Fibroblast of the conjunctiva (primary cell): ENCODE measurements at regions not wholly inside any gene's neighbourhood (a gene's known extent, or its start where the extent isn't known, plus 50 kb on each side); places are given as distances from the start of the nearest gene placed in this dataset.

ENCODE experiments used
- DNase-seq: peaks from one replicate; pipeline ENCODE4 v3.0.0-alpha.2; 2010; ENCODE audit warnings: low read depth

DNA sequence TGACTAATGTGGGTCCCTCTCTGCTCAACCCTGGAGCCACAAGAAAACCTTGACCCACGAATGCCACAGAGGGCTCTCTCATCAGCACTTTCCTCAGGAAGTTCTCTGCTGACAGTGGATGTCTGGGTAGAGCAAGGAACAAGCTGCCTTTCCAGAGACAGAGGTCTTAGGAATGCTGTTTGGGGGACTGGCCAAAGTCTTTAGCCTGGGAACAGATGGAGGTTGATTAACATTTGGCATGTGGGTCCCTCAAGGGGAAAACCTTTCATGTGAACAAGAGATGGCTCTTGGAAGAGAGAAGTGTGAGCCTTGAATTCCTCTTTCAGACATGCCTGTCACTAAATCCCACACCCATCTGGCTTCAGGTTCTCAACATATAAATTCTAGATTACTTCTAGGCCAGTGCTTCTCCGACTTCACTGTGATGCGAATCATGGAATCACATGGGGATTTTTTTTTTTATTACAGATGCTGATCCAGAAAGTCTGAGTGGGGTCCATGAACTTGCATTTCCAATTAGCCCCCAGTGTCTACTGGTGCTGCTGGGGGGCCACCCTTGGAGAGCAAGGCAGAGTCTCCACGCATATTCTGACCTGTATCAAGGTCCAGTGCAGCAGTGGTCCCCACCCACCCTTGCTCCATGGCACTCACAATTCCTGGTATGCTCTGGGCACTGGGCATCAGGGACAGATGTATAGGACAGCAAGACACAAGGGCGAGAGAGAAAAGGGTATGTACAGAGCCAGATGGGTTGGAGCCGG is 360.4 kb downstream of the CXCL12 start:
- DNase-seq = no peak

DNA sequence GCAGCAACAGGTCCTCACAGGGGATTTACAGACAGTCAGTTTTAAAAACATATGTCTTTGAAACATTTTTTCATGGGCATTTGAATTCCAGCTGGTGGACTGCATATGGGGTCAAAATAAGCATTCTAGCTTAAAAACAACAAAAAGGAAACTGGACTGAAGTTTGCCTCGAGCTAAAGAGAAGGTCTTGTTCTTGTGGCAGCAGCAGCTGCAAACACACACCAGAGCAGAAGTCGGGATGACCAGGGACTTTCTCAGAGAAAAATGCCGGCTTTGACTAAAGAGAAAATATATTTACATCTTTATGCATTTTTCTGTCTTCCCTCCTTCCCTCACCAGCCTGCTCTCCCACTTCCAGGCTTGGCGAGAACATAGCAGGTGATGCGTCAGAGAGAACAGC is 361.4 kb downstream of the CXCL12 start:
- DNase-seq = no peak

GRCh38 chr10:44022203-44022602 is 362.7 kb downstream of the CXCL12 start:
- DNase-seq = no peak

GRCh38 chr10:44020322-44021111 is 364.4 kb downstream of the CXCL12 start:
- no peak for DNase-seq

GRCh38 chr10:44017483-44018145 is 367.3 kb downstream of the CXCL12 start:
- no peak for DNase-seq

DNA sequence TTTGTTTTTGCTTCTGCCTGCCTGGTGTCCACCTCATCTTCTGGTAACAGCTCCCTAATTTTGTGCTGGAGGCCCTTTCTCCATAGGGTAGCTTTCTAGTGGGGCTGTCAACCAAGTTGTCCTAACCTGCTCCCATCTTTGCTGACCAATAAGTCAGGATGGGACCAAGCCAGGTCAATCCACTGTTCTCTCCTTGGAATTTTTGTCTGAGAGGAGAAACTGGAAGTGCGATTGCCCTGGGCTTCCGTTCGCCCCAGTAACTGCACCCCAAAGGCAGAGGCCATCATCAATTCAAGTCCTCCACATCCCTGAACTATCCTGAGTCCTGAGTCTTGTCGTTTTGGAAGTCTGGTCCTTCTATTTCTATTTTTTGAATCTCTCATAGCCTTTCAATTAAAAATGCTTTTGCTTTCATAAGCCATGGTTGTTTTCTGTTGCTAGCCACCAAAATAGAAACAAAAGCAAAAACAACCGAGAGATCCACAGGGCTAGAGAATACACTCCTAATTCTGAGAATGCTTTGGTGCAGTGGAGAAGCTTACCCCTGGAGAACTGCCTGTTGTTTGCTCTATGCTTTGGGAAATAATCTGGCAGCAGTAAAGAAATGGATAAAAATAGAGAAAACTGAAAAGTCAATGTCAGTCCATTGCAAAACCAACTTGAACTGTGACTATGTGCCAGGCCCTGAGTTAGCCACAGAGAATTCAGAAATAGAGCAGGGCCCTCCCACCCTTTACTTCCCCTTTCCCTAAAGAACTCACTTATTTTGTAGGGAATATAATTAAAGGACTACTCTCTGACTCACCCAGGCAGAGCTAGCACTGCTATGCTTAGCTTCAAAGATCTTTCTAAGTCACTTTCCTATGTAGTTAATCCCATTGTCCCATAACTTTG is 368.1 kb downstream of the CXCL12 start:
- DNase-seq = no peak

DNA sequence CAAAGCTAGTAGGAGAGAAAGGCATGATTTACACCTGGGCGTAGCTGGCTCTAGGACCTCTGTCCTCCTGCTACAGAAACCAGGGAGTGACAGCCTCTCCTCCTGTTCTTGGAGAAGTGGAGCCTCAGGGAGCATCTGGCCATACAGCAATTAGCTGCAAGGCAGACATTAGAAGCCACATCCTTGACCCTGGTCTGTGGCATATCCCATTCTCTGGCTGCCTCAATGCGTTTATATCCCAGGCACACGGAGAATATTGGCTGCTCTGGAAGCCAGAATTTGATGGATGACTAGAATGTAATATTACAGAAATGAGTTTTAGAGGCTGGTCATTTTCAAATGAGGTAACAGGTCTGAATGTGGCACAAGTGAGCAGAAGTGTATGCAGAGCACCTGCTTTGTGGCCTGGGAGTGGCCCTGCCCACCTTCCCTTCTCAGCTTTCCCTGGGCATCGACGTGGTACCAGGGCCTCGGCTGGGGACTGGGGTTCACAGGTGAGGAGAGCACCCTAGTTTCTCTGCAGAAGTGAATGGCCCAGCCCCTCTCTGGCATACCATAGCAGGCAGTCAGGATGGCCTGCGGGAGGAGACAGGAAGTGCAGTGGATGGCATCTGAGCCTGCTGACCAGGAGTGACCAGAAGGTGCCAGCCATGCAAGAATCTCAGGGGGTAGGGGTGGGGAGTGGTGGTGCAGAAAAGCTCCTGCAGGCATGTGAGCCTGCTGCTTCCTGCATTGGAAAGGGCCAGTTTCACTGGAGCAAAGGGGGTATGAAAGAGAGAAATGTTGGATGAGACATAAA is 367.2 kb upstream of the ZNF32 start:
- no peak for DNase-seq

DNA sequence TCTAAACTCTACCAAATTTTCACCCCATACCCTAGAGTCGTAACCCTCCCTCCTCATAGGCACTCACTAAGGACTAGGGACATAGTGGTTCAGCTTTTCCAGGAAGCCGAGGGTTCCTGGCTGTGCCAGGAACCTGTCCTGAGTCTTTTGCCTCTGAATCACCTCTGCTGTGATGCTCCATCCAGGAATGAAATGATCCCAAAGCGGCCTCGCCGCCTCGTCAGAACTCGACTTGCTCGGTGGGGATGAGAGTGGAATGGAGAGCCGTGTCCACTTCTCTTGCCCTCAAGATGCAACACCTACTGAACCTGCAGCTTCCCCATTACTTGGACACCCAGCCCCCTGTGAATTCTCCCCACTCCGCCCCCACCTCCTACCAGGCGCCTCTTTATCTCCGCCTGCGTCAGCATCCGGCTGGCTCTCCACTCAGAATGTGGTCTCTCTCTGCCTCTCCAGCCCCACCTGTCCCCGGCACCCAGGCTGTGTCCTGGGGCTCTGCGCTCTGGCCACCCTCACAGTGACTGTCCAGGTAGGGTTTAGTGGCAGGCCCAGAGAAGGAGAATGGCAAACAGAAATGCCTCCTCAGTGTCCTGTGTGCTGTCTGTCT is 366.1 kb upstream of the ZNF32 start:
- no peak for DNase-seq

DNA sequence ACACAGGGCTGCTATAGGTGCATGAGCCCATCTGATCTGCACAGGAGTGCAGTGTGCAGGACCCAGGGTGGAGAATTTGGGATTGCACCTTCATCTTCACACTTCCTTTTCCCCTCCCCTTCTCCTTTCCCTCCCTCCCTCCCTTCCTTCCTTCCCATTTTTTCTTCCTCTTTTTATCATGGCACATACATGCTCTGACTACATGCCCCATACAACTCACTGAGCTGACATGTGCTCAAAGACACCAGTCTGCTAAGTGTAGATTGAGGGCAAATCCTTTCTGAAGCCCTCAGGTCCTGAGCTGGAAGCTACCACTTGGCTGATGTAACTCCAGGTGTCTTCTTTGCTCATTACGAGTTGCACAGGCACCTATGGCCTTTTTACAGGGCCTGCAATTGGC is 365.3 kb upstream of the ZNF32 start:
- no peak for DNase-seq

- no peak for DNase-seq
Observed at GRCh38 chr10:44012921-44013320, 364.2 kb upstream of the ZNF32 start.

DNA sequence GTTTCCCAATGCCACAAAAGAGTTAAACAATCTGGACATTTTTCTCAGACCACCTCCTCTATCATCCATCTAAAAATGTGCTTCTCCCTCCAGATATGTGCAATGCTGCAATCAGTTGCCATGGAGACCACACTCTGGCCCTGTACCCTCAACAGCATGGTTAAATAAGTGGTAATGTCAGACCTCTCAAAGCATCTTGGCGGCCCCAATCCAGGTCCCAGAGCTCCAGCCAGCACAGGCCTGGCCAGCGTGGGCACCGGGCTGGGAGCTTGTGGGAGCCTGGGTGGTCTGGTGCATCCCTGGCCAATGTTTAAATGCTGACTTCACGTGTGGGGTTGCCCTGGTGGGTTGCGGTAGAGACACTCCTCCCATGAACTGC is 362.9 kb upstream of the ZNF32 start:
- no peak for DNase-seq

DNA sequence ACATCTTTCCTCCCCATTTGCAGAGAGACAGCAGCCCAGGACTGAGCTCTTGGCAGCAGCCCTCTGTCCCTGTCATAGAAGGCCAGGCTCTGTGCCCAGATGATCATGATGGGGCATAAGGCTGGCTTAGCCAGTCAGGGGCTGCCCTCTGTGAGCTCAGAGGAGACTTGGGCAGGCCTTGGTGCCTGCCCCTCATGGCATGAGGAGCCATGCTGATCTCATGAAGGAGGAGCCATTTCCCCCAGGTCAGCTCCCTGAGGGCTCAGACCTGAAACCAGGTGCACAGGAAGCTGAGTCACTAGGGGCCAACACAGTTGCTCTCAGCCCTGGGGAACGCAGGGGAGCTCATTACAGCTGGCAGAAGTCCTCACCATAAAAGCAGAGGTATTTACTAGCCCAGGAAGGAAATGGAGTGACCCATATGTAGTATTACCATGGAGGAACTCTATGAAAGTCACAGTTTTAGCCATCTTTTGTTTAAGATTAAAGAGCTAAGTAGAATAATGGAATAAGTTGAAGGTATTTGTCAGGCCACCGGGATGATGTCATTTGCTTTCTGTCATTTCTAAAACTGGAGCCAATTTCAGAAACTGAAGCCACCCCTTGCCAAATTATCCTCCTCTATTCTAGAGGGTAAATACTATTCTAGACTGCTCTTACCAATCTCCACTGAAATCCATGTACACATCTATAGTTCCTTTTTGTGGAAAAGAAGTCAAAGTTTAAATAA is 362.4 kb upstream of the ZNF32 start:
- DNase-seq = no peak

DNA sequence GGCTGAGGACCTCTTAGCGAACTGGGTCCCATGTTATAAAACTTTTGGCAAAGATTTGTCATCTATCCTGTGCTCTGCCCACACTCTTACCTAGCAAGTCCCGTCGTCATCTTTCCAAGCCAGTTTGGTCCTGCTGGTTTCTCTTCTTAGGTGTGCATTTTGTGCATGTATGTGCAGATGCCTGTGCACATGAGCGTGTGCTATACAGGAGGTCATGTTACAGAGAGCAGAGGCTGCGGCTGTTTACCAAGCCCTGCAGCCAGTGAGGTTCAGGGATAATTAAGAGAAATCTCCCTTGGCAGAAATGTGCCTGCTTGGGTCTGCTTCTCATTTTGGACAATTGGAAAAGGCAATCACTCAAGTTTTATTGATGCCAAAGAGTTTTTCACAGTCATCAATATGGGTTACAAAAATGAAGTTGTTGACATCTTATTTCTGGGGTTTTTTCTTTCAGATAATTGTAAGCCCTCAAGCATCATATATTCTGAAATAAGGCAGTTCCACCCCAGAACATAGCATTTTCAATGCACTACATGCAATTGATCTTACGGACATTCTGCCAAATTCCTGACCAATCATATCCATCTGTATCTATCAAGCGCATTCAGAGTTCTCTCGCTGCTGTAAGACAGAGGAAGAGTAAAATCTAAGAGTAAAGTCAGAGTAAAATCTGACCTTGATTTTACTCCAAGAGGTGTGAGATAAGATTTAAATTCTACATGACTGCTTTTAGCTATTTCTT is 361.4 kb upstream of the ZNF32 start:
- no peak for DNase-seq

- DNase-seq = no peak
Observed at GRCh38 chr10:44008917-44009709, 360.4 kb upstream of the ZNF32 start.

DNA sequence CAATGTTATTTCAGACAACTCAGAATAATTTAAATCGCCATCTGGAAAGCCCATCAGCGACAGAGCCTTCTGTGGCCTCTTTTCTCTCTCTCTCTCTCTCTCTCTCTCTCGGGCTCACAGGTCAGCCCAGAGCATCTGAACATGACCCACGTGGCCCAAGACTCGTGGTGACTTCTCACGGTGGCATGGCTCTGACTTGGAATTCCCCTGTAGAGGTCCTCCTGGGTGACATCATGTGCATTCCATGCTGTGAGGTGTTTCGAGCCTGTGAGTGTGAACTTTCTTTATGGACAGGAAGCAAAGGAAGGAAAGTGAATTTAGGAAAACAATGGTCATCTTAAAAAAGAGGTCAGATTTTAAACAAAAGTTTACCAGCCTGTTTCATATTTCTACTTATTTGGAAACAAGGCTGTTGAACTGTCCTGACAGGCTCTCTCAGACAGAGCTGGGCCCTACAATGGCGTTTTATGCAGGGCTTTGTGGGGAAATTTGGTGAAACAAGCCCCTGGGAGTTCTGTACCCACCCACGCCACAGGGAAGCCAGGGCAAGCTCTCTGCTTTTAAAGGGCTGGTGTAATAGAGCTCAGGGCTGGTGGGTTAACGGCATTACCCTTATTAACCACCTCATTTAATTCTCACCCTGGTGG is 359.7 kb upstream of the ZNF32 start:
- DNase-seq = no peak

DNA sequence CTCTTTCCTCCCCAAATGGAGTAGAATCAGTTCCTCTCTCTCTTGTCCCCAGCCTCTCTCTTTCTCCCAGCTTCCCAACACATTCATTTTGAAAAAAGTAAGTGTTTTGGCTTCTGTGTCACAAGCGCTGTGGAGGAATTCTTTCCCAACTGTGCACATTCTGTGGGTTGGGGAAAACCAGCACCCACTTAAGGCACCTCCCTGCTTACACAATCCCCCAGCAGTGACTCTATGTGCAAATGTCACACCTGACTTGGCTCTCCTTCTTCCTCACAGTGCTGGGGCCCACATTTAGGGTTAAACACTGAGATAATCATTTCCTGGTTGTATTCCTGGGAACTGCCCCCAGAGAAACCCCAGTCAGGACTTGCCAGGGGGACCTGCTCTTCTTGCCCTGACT is 358.1 kb upstream of the ZNF32 start:
- DNase-seq = no peak

GRCh38 chr10:44005788-44006099 is 357.1 kb upstream of the ZNF32 start:
- DNase-seq = no peak
